Esophagus squamous epithelium (tissue), 4 donors: ENCODE measurements at regions not wholly inside any gene's neighbourhood (a gene's known extent, or its start where the extent isn't known, plus 50 kb on each side); places are given as distances from the start of the nearest gene placed in this dataset.

Experiments used
- POLR2A ChIP-seq, 4 donors: fragments of 450-650 bp; IDR thresholded peaks; one replicate each; pipeline ENCODE4 v1.6.1; 2017; ENCODE audit warnings: antibody characterized with exemption in 4 of 4, mild to moderate bottlenecking in 4 of 4, moderate library complexity in 3 of 4
- TF ChIP-seq, protein P1 (sequence below), 6 experiments: fragments of 450-650 bp in 4 of 6; fragments of 200-600 bp in 2 of 6; sonication (generic) in 2 of 6; IDR thresholded peaks; one replicate each; pipeline ENCODE4 v1.5.1; 2016 to 2019; ENCODE audit warnings: antibody characterized with exemption in 6 of 6, mild to moderate bottlenecking in 4 of 6, moderate library complexity in 4 of 6

GRCh38 chr7:11985971-11986370 lies 154.0 kb upstream of the THSD7A start:
- TF ChIP-seq, protein P1, sequence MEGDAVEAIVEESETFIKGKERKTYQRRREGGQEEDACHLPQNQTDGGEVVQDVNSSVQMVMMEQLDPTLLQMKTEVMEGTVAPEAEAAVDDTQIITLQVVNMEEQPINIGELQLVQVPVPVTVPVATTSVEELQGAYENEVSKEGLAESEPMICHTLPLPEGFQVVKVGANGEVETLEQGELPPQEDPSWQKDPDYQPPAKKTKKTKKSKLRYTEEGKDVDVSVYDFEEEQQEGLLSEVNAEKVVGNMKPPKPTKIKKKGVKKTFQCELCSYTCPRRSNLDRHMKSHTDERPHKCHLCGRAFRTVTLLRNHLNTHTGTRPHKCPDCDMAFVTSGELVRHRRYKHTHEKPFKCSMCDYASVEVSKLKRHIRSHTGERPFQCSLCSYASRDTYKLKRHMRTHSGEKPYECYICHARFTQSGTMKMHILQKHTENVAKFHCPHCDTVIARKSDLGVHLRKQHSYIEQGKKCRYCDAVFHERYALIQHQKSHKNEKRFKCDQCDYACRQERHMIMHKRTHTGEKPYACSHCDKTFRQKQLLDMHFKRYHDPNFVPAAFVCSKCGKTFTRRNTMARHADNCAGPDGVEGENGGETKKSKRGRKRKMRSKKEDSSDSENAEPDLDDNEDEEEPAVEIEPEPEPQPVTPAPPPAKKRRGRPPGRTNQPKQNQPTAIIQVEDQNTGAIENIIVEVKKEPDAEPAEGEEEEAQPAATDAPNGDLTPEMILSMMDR (IDR thresholded peaks at IDR 0.05): no peak
- no peak for TF ChIP-seq POLR2A (IDR thresholded peaks at IDR 0.05)
